H1 (cell line): ENCODE measurements at regions not wholly inside any gene's neighbourhood (a gene's known extent, or its start where the extent isn't known, plus 50 kb on each side); places are given as distances from the start of the nearest gene placed in this dataset.

Experiments used
- CTCF ChIA-PET: fragments of 300-600 bp; sonication (Branson Sonifier 250); formaldehyde crosslinking; loops from one replicate; lab custom pipeline; 2021; ENCODE audit not compliant: partially characterized antibody; lab: Charles Lee
- POLR2A ChIA-PET: fragments of 300-600 bp; sonication (Branson Sonifier 250); formaldehyde crosslinking; loops from one replicate; lab custom pipeline; 2021; ENCODE audit warnings: inconsistent platforms; ENCODE audit not compliant: partially characterized antibody; lab: Charles Lee
- DNase-seq, 2 experiments: peaks; one replicate each; pipeline versions ENCODE4 v3.0.0 to v3.0.0-alpha.2; 2010 to 2022; ENCODE audit warnings: low spot score in 2 of 2, low read depth in 1 of 2, mixed read lengths in 1 of 2
- FAIRE-seq: peaks from 2 replicates; lab custom pipeline; 2011; peaks lifted over from hg19 to GRCh38; lab: Jason Lieb, UNC
- H2AFZ ChIP-seq: 2 replicates; pipeline ENCODE4 v1.8.1; 2012; ENCODE audit warnings: low read length, inconsistent platforms
- H2AK5ac ChIP-seq: 2 replicates; pipeline ENCODE4 v1.6.1; 2013; ENCODE audit warnings: low read depth, low read length
- H2BK120ac ChIP-seq: replicated peaks from 2 replicates; pipeline ENCODE3; 2013; ENCODE audit warnings: low read depth, low read length, inconsistent platforms
- H2BK12ac ChIP-seq: 2 replicates; pipeline ENCODE4 v1.6.1; 2013; ENCODE audit warnings: low read depth, low read length
- H2BK15ac ChIP-seq: 2 replicates; pipeline ENCODE4 v1.6.1; 2013; ENCODE audit warnings: low read length
- H2BK20ac ChIP-seq: 2 replicates; pipeline ENCODE4 v1.6.1; 2013; ENCODE audit warnings: low read length
- H2BK5ac ChIP-seq: 2 replicates; pipeline ENCODE4 v1.6.1; 2013; ENCODE audit warnings: low read depth, low read length
- H3K14ac ChIP-seq: 2 replicates; pipeline ENCODE4 v1.6.1; 2013; ENCODE audit warnings: inconsistent platforms; ENCODE audit not compliant: insufficient read length
- H3K18ac ChIP-seq: 2 replicates; pipeline ENCODE4 v1.6.1; 2013; ENCODE audit warnings: low read length; ENCODE audit errors: extremely low read depth
- H3K23ac ChIP-seq: 2 replicates; pipeline ENCODE4 v1.6.1; 2013; ENCODE audit warnings: inconsistent platforms; ENCODE audit not compliant: insufficient read length
- H3K23me2 ChIP-seq: 2 replicates; pipeline ENCODE4 v1.6.1; 2013; ENCODE audit warnings: low read depth, low read length
- H3K27ac ChIP-seq: 2 replicates; pipeline ENCODE4 v1.6.1; 2011; ENCODE audit warnings: low read depth, low read length, inconsistent platforms
- H3K27me3 ChIP-seq, 4 experiments: replicated peaks in 1 of 4; 1 replicate in 1 of 4; 2 replicates in 3 of 4; pipeline versions ENCODE4 v1.6.1 to v1.8.1; 2011 to 2013; ENCODE audit warnings: low read length in 3 of 4, mild to moderate bottlenecking in 3 of 4, inconsistent platforms in 2 of 4, mixed read lengths in 2 of 4, moderate library complexity in 1 of 4; ENCODE audit not compliant: control insufficient read depth in 3 of 4, insufficient read depth in 3 of 4; ENCODE audit errors: extremely low read depth in 1 of 4
- H3K36me3 ChIP-seq, 4 experiments: 2 replicates each; pipeline versions ENCODE4 v1.6.1 to v1.8.1; 2011 to 2013; ENCODE audit warnings: mild to moderate bottlenecking in 4 of 4, low read length in 3 of 4, moderate library complexity in 2 of 4, control low read depth in 1 of 4, inconsistent platforms in 1 of 4; ENCODE audit not compliant: insufficient read depth in 4 of 4, control insufficient read depth in 2 of 4
- H3K4ac ChIP-seq: replicated peaks from 2 replicates; pipeline ENCODE3; 2013; ENCODE audit warnings: low read length, low read depth, mixed read lengths, inconsistent platforms; ENCODE audit not compliant: insufficient read length
- H3K4me1 ChIP-seq, 4 experiments: replicated peaks in 1 of 4; 1 replicate in 1 of 4; 2 replicates in 3 of 4; pipeline versions ENCODE4 v1.6.1 to v1.8.1; 2011 to 2013; ENCODE audit warnings: low read length in 3 of 4, inconsistent platforms in 2 of 4, mixed read lengths in 1 of 4; ENCODE audit not compliant: insufficient read depth in 4 of 4, control insufficient read depth in 3 of 4
- H3K4me2 ChIP-seq, 2 experiments: 2 replicates each; pipeline versions ENCODE4 v1.6.1 to v1.8.1; 2011 to 2013; ENCODE audit warnings: low read depth in 2 of 2, low read length in 2 of 2, control low read depth in 1 of 2, inconsistent platforms in 1 of 2, mild to moderate bottlenecking in 1 of 2; ENCODE audit not compliant: insufficient read depth in 1 of 2
- H3K4me3 ChIP-seq, 4 experiments: fragments of 200-600, 300-600 bp in 1 of 4; sonication (generic), shearing (Covaris generic), sonication (Bioruptor Twin) in 1 of 4; 2 replicates each; pipeline versions ENCODE4 v1.5.1 to v1.8.1; 2011 to 2016; ENCODE audit warnings: low read length in 4 of 4, low read depth in 3 of 4, control low read depth in 2 of 4, inconsistent platforms in 2 of 4, mild to moderate bottlenecking in 2 of 4, mixed read lengths in 1 of 4, moderate library complexity in 1 of 4; ENCODE audit not compliant: insufficient read depth in 2 of 4; ENCODE audit errors: extremely low read depth in 1 of 4
- H3K56ac ChIP-seq: replicated peaks from 2 replicates; pipeline ENCODE3; 2013; ENCODE audit warnings: low read depth, mild to moderate bottlenecking, mixed read lengths, low read length, inconsistent platforms; ENCODE audit not compliant: insufficient read length
- H3K79me1 ChIP-seq: 2 replicates; pipeline ENCODE4 v1.6.1; 2013; ENCODE audit warnings: low read depth, low read length, control low read depth
- H3K79me2 ChIP-seq, 2 experiments: 2 replicates each; pipeline versions ENCODE4 v1.6.1 to v1.8.1; 2012 to 2013; ENCODE audit warnings: low read length in 2 of 2, mild to moderate bottlenecking in 2 of 2, inconsistent platforms in 1 of 2; ENCODE audit not compliant: insufficient read depth in 2 of 2, control insufficient read depth in 1 of 2
- H3K9ac ChIP-seq, 4 experiments: replicated peaks in 1 of 4; 1 replicate in 1 of 4; 2 replicates in 3 of 4; pipeline versions ENCODE4 v1.6.1 to v1.8.1; 2011 to 2013; ENCODE audit warnings: low read depth in 3 of 4, low read length in 3 of 4, control low read depth in 2 of 4, mild to moderate bottlenecking in 2 of 4, moderate library complexity in 2 of 4, inconsistent platforms in 1 of 4; ENCODE audit errors: extremely low read depth in 1 of 4
- H3K9me3 ChIP-seq, 2 experiments: 2 replicates each; pipeline versions ENCODE4 v1.6.1 to v1.8.1; 2012 to 2013; ENCODE audit warnings: mild to moderate bottlenecking in 2 of 2, moderate library complexity in 2 of 2, control low read depth in 1 of 2, inconsistent platforms in 1 of 2, low read depth in 1 of 2, low read length in 1 of 2, mixed read lengths in 1 of 2; ENCODE audit not compliant: insufficient read depth in 2 of 2
- H4K20me1 ChIP-seq, 2 experiments: replicated peaks in 1 of 2; 2 replicates each; pipeline versions ENCODE3 to v1.8.1; 2011 to 2013; ENCODE audit warnings: inconsistent platforms in 2 of 2, low read length in 2 of 2, mild to moderate bottlenecking in 1 of 2; ENCODE audit not compliant: insufficient read depth in 2 of 2, control insufficient read depth in 1 of 2
- H4K5ac ChIP-seq: 2 replicates; pipeline ENCODE4 v1.6.1; 2013; ENCODE audit warnings: low read length, low read depth, mixed read lengths, inconsistent platforms; ENCODE audit not compliant: insufficient read length
- H4K8ac ChIP-seq: 2 replicates; pipeline ENCODE4 v1.8.0; 2013; ENCODE audit warnings: mild to moderate bottlenecking, moderate library complexity, low read length, inconsistent platforms; ENCODE audit not compliant: insufficient read depth; ENCODE audit errors: extremely low read depth
- H4K91ac ChIP-seq: replicated peaks from 2 replicates; pipeline ENCODE3; 2013; ENCODE audit warnings: low read length, mixed read lengths, inconsistent platforms; ENCODE audit not compliant: insufficient read length
- ASH2L ChIP-seq: fragments of 200-600, 300-600 bp; sonication (generic); IDR thresholded peaks from one replicate; pipeline ENCODE4 v1.7.1; 2017; ENCODE audit warnings: low read length
- CHD2 ChIP-seq: IDR thresholded peaks from 2 replicates; pipeline ENCODE4 v1.6.1; 2012; ENCODE audit warnings: low read length, improper control_type of control experiment
- GTF2F1 ChIP-seq: IDR thresholded peaks from 2 replicates; pipeline ENCODE4 v1.6.1; 2012; ENCODE audit warnings: low read depth, low read length, improper control_type of control experiment, borderline replicate concordance
- KDM1A ChIP-seq: fragments of 200-600, 300-600 bp; sonication (generic); IDR thresholded peaks from 2 replicates; pipeline ENCODE4 v1.7.1; 2016; ENCODE audit warnings: mild to moderate bottlenecking, low read length, borderline replicate concordance
- whole genome bisulfite sequencing, 2 experiments: shearing (Covaris generic) in 1 of 2; methylation state at CpG; one replicate each; pipeline versions ENCODE4 v1.1.6 to v1.1.7; 2013 to 2015; ENCODE audit warnings: low lambda C conversion rate in 2 of 2, mixed read lengths in 2 of 2, inconsistent platforms in 1 of 2, low coverage in 1 of 2, missing lambda C conversion rate in 1 of 2; ENCODE audit not compliant: insufficient replicate concordance in 2 of 2, insufficient coverage in 1 of 2, insufficient read length in 1 of 2; ENCODE audit errors: extremely low coverage in 1 of 2, missing lambda C conversion rate in 1 of 2; 5-methylcytosine and 5-hydroxymethylcytosine counted together

DNA sequence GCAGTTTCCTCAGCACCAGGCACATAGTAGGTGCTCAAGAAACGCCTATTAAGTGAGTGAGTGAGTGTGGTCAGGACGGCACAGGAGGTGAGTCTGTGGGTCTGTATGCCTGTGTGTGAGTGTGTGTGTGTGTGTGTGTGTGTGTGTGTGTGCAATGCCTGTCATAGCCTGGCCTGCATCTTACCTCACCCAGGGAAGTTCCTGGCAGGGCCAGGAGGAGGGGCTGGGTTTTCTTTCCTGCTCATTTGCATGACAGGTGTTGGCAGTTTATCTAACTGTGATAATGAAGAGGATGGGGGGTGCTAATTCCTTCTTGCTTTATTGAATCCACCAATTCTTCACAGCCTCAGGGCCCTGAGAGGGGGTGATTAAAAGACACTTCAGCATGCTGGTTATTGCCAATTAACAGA lies 146.7 kb upstream of the MLN start:
- no peak overlapping the region for H3K9ac ChIP-seq
- peak overlapping the region; percentile 27 to 45; a peak in 3 of 4 replicates for H3K4me2 ChIP-seq
- 0 out of 2 replicates have a peak, but pooled peaks cover 1% of the 10 kb centered on the region for H3K23me2 ChIP-seq
- no peak overlapping the region for H3K56ac ChIP-seq
- H3K4me3 ChIP-seq, result no peak overlapping the region
- no peaks in the 10 kb centered on the region for H3K79me1 ChIP-seq
- no peaks in the 10 kb centered on the region for H3K36me3 ChIP-seq
- H3K4me1 ChIP-seq, result peaks cover 0 to 12% (median 8%) of the 10 kb centered on the region in 4 experiments; a peak in 6 of 7 replicates
- no peak for TF ChIP-seq GTF2F1
- no peak for TF ChIP-seq ASH2L
- TF ChIP-seq KDM1A, result 0 out of 2 replicates have a peak, but pooled peaks have one; percentile 41
- TF ChIP-seq CHD2, result no peak
- no peak overlapping the region for H4K8ac ChIP-seq
- 66% methylated on average over 2 of the region's 2 CpGs; no CpG with 5 or more reads in 1 of the 2 experiments for WGBS, 2 experiments
- H3K23ac ChIP-seq, result no peak overlapping the region
- no peak overlapping the region for H2BK5ac ChIP-seq
- no peak overlapping the region for H4K5ac ChIP-seq
- H2AK5ac ChIP-seq, result no peak overlapping the region
- DNase-seq, result no peak
- H3K27ac ChIP-seq, result no peak overlapping the region
- POLR2A ChIA-PET, result no interaction called here
- 0 out of 2 replicates have a peak overlapping the region, but pooled peaks have one; percentile 90 for H2BK15ac ChIP-seq
- peak overlapping the region; percentile 91 for H2BK20ac ChIP-seq
- H3K4ac ChIP-seq, result no peak overlapping the region
- no peaks in the 10 kb centered on the region for H3K79me2 ChIP-seq
- H2AFZ ChIP-seq, result no peak overlapping the region
- no peak overlapping the region for H3K14ac ChIP-seq
- no peaks in the 10 kb centered on the region; a peak in 2 of 7 replicates for H3K27me3 ChIP-seq
- H3K18ac ChIP-seq, result no peak overlapping the region
- no peak overlapping the region for H2BK120ac ChIP-seq
- CTCF ChIA-PET, result interaction anchor here (0.8 to 9.5 kb wide), 7 partner anchors 10 to 239 kb away, joined by 3 to 112 read pairs (median 11); partner anchors contain the start of gene UQCC2
- no peak overlapping the region for H2BK12ac ChIP-seq
- no peaks in the 10 kb centered on the region for H4K20me1 ChIP-seq
- no peaks in the 10 kb centered on the region for H3K9me3 ChIP-seq
- FAIRE-seq, result peak; percentile 63
- no peak overlapping the region for H4K91ac ChIP-seq
